SK-N-SH (cell line): ENCODE measurements at regions not wholly inside any gene's neighbourhood (a gene's known extent, or its start where the extent isn't known, plus 50 kb on each side); places are given as distances from the start of the nearest gene placed in this dataset.

ENCODE experiments used
- EP300 ChIP-seq, 2 experiments: IDR thresholded peaks; 2 replicates each; pipeline versions ENCODE4 v1.4.0 to v1.6.1; 2012; ENCODE audit warnings: borderline replicate concordance in 1 of 2, low read depth in 1 of 2, low read length in 1 of 2
- JUND ChIP-seq: IDR thresholded peaks from 2 replicates; pipeline ENCODE4 v1.4.0; 2012
- MAX ChIP-seq: IDR thresholded peaks from 2 replicates; pipeline ENCODE4 v1.4.0; 2012; ENCODE audit warnings: low read depth
- NRF1 ChIP-seq: IDR thresholded peaks from 2 replicates; pipeline ENCODE4 v1.6.1; 2012; ENCODE audit warnings: low read depth, mild to moderate bottlenecking, low read length
- RAD21 ChIP-seq: IDR thresholded peaks from 2 replicates; pipeline ENCODE4 v1.6.1; 2012; ENCODE audit warnings: mild to moderate bottlenecking, low read length
- RCOR1 ChIP-seq: fragments of 150-350 bp; IDR thresholded peaks from 2 replicates; pipeline ENCODE4 v1.6.1; 2017; ENCODE audit warnings: antibody characterized with exemption, low read length
- YY1 ChIP-seq: IDR thresholded peaks from 2 replicates; pipeline ENCODE4 v1.4.0; 2012; ENCODE audit warnings: low read depth, mild to moderate bottlenecking
- TF ChIP-seq, protein P1 (sequence below): fragments of 200-600 bp; sonication (generic); IDR thresholded peaks from 2 replicates; pipeline ENCODE4 v1.6.1; 2017; ENCODE audit warnings: antibody characterized with exemption, mild to moderate bottlenecking, moderate library complexity

GRCh38 chr11:110962921-110963320 lies 250.7 kb upstream of the ARHGAP20 start:
- TF ChIP-seq RAD21 (no peak), MAX (no peak), RCOR1 (no peak), EP300 (IDR thresholded peaks at IDR 0.05; ENCODE audit: borderline replicate concordance in 1 of 2, low read depth in 1 of 2, low read length in 1 of 2) (no peak), JUND (no peak), NRF1 (no peak), YY1 (no peak)
- TF ChIP-seq, protein P1, sequence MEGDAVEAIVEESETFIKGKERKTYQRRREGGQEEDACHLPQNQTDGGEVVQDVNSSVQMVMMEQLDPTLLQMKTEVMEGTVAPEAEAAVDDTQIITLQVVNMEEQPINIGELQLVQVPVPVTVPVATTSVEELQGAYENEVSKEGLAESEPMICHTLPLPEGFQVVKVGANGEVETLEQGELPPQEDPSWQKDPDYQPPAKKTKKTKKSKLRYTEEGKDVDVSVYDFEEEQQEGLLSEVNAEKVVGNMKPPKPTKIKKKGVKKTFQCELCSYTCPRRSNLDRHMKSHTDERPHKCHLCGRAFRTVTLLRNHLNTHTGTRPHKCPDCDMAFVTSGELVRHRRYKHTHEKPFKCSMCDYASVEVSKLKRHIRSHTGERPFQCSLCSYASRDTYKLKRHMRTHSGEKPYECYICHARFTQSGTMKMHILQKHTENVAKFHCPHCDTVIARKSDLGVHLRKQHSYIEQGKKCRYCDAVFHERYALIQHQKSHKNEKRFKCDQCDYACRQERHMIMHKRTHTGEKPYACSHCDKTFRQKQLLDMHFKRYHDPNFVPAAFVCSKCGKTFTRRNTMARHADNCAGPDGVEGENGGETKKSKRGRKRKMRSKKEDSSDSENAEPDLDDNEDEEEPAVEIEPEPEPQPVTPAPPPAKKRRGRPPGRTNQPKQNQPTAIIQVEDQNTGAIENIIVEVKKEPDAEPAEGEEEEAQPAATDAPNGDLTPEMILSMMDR, result no peak
